ENCODE measurements at regions not wholly inside any gene's neighbourhood (a gene's known extent, or its start where the extent isn't known, plus 50 kb on each side); places are given as distances from the start of the nearest gene placed in this dataset.
A peak's percentile ranks its signal among the peaks of the same experiment; 100 is the strongest.

- TF ChIP-seq, protein P1, sequence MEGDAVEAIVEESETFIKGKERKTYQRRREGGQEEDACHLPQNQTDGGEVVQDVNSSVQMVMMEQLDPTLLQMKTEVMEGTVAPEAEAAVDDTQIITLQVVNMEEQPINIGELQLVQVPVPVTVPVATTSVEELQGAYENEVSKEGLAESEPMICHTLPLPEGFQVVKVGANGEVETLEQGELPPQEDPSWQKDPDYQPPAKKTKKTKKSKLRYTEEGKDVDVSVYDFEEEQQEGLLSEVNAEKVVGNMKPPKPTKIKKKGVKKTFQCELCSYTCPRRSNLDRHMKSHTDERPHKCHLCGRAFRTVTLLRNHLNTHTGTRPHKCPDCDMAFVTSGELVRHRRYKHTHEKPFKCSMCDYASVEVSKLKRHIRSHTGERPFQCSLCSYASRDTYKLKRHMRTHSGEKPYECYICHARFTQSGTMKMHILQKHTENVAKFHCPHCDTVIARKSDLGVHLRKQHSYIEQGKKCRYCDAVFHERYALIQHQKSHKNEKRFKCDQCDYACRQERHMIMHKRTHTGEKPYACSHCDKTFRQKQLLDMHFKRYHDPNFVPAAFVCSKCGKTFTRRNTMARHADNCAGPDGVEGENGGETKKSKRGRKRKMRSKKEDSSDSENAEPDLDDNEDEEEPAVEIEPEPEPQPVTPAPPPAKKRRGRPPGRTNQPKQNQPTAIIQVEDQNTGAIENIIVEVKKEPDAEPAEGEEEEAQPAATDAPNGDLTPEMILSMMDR (IDR thresholded peaks at IDR 0.05; ENCODE audit: unreplicated experiment), result no peak
- H3K4me1 Mint-ChIP-seq (ENCODE audit: low read depth), result peaks cover 63% of the 10 kb centered on the region
- no peaks in the 10 kb centered on the region for H3K9me3 Mint-ChIP-seq (ENCODE audit: low read depth)
- no peak overlapping the region for H3K4me3 Mint-ChIP-seq (ENCODE audit: low read depth)
- no peaks in the 10 kb centered on the region for H3K27me3 Mint-ChIP-seq
- H3K27ac Mint-ChIP-seq, result peak overlapping the region; percentile 91
- peaks cover 2% of the 10 kb centered on the region for H3K36me3 Mint-ChIP-seq (ENCODE audit: insufficient read depth)
- DNase-seq (ENCODE audit: low spot score, unreplicated experiment), result no peak
These were observed 87.4 kb downstream of the ZNF608 start for GRCh38 chr5:124658867-124659557.

GRCh38 chr5:124655921-124656511 is 90.4 kb downstream of the ZNF608 start:
- Mint-ChIP-seq H3K27me3 (no peaks in the 10 kb centered on the region), H3K4me1 (ENCODE audit: low read depth) (peaks cover 53% of the 10 kb centered on the region), H3K36me3 (ENCODE audit: insufficient read depth) (peaks cover 6% of the 10 kb centered on the region), H3K27ac (no peak overlapping the region), H3K4me3 (ENCODE audit: low read depth) (no peak overlapping the region), H3K9me3 (ENCODE audit: low read depth) (no peaks in the 10 kb centered on the region)
- TF ChIP-seq, protein P1 (IDR thresholded peaks at IDR 0.05; ENCODE audit: unreplicated experiment), result no peak
- DNase-seq (ENCODE audit: low spot score, unreplicated experiment), result no peak

DNA sequence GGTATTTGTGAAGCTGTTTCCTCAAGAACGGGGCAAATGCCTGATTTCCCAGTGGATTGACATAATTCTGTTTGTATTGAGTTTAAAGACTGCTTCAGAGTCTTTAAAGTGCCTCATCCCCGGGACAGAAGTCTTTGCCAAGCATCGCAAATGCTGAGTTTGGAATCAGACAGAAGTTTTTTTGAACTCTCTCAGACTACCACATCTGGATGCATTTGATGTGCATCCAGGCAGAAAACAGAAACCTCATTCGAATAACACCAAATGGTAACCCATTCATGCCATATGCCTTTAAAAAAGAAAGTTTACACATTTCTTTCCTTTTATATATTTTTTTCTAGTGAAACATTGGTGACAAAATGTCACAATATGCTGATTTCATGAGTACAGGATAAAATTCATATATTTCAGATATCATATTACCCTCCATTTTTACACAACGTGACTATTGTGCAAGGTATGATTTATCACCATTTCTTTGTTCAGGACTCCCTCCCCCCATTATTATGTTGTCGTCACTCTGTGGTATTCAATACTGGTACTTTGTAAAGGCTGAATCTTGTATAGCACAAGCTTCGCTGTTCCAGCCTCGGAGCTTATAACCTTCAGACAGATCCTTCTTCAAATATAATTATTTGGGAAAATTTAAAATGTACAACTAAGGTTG is 91.1 kb downstream of the ZNF608 start:
- TF ChIP-seq, protein P1 (IDR thresholded peaks at IDR 0.05; ENCODE audit: unreplicated experiment), result no peak
- Mint-ChIP-seq H3K4me1 (ENCODE audit: low read depth) (peaks cover 53% of the 10 kb centered on the region), H3K9me3 (ENCODE audit: low read depth) (no peaks in the 10 kb centered on the region), H3K4me3 (ENCODE audit: low read depth) (no peak overlapping the region), H3K36me3 (ENCODE audit: insufficient read depth) (peaks cover 6% of the 10 kb centered on the region), H3K27me3 (no peaks in the 10 kb centered on the region), H3K27ac (no peak overlapping the region)
- DNase-seq (ENCODE audit: low spot score, unreplicated experiment), result no peak

GRCh38 chr5:124654418-124654817 is 92.0 kb downstream of the ZNF608 start:
- peaks cover 6% of the 10 kb centered on the region for H3K36me3 Mint-ChIP-seq (ENCODE audit: insufficient read depth)
- H3K4me1 Mint-ChIP-seq (ENCODE audit: low read depth), result peaks cover 53% of the 10 kb centered on the region
- no peak overlapping the region for H3K4me3 Mint-ChIP-seq (ENCODE audit: low read depth)
- no peak overlapping the region for H3K27ac Mint-ChIP-seq
- TF ChIP-seq, protein P1 (IDR thresholded peaks at IDR 0.05; ENCODE audit: unreplicated experiment), result no peak
- DNase-seq (ENCODE audit: low spot score, unreplicated experiment), result no peak
- H3K9me3 Mint-ChIP-seq (ENCODE audit: low read depth), result no peaks in the 10 kb centered on the region
- H3K27me3 Mint-ChIP-seq, result no peaks in the 10 kb centered on the region

DNA sequence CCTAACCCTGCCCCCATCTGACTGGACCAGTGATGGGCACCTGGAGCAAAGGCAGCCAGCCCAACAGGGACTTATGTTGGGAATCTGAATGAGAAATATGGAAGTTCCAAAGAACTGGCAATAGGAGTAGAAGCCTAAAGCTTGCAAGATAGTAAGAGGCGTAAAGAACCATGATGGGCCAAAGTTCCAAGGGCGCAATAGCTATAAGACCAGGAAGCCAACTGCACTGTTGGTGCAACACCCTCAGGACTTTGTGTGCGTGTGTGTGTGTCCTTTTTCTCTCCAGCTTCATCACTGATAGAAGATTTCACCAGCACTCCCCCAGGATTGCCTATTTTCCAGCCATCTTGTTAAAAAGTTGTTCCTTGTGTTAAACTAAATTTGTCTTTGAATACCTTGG is 92.8 kb downstream of the ZNF608 start:
- Mint-ChIP-seq H3K27me3 (no peaks in the 10 kb centered on the region), H3K9me3 (ENCODE audit: low read depth) (no peaks in the 10 kb centered on the region), H3K27ac (no peak overlapping the region), H3K36me3 (ENCODE audit: insufficient read depth) (peaks cover 9% of the 10 kb centered on the region), H3K4me3 (ENCODE audit: low read depth) (no peak overlapping the region), H3K4me1 (ENCODE audit: low read depth) (peaks cover 53% of the 10 kb centered on the region)
- DNase-seq (ENCODE audit: low spot score, unreplicated experiment), result no peak
- TF ChIP-seq, protein P1 (IDR thresholded peaks at IDR 0.05; ENCODE audit: unreplicated experiment), result no peak
